ENCODE measurements at regions not wholly inside any gene's neighbourhood (a gene's known extent, or its start where the extent isn't known, plus 50 kb on each side); places are given as distances from the start of the nearest gene placed in this dataset.

DNA sequence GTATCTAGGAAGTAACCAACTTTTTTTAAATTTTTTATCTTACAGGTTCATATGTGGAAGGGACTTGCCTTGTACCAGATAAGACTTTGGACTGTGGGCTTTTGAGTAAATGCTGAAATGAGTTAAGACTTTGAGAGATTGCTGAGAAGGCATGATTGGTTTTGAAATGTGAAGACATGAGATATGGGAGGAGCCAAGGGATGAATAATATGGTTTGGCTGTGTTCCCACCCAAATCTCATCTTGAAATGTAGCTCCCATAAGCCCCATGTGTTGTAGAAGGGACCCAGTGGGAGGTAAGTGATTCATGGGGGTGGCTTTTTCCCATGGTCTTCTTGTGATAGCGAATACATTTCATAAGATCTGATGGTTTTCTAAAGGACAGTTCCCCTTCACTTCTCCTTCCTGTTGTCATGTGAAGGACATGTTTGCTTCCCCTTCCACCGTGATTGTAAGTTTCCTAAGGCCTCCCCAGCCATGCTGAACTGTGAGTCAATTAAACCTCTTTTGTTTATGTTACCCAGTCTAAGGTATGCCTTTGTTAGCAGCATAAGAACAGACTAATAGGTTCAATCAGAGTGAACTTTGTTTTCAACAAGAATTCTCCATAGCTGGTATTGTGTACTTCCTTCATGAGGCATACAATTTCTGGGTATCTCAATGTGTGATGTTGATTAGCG lies 535.6 kb upstream of the MEF2C start:
- peaks cover 0 to 6% (median 0%) of the 10 kb centered on the region in 8 donors for H3K9me3 ChIP-seq
- WGBS, 5 donors: 47 to 71% (median 59%) methylated on average over 3 of the region's 3 CpGs
- intact Hi-C loops (cut with DNase I; ENCODE audit: low total_unique reads): no loop called here
- no peaks in the 10 kb centered on the region for H3K27me3 ChIP-seq (replicated peaks in 1 of 7)
- TF ChIP-seq POLR2A (IDR thresholded peaks at IDR 0.05) (no peak), POLR2AphosphoS5 (IDR thresholded peaks at IDR 0.05) (no peak)
- TF ChIP-seq, protein P1, sequence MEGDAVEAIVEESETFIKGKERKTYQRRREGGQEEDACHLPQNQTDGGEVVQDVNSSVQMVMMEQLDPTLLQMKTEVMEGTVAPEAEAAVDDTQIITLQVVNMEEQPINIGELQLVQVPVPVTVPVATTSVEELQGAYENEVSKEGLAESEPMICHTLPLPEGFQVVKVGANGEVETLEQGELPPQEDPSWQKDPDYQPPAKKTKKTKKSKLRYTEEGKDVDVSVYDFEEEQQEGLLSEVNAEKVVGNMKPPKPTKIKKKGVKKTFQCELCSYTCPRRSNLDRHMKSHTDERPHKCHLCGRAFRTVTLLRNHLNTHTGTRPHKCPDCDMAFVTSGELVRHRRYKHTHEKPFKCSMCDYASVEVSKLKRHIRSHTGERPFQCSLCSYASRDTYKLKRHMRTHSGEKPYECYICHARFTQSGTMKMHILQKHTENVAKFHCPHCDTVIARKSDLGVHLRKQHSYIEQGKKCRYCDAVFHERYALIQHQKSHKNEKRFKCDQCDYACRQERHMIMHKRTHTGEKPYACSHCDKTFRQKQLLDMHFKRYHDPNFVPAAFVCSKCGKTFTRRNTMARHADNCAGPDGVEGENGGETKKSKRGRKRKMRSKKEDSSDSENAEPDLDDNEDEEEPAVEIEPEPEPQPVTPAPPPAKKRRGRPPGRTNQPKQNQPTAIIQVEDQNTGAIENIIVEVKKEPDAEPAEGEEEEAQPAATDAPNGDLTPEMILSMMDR (IDR thresholded peaks at IDR 0.05 in 8 of 11, conservative IDR thresholded peaks at IDR 0.05 in 3 of 11): no peak
- peak overlapping the region in 7 of 8 donors; percentile 7 to 83 (median 32) for H3K27ac ChIP-seq
- DNase-seq: no peak
- peak overlapping the region in 1 of 8 donors; percentile 10 for H3K4me3 ChIP-seq
- H3K36me3 ChIP-seq: no peaks in the 10 kb centered on the region
- peaks cover 0 to 8% (median 0%) of the 10 kb centered on the region in 6 donors for H3K4me1 ChIP-seq

- no peak for TF ChIP-seq POLR2AphosphoS5 (IDR thresholded peaks at IDR 0.05)
- no peak for TF ChIP-seq POLR2A (IDR thresholded peaks at IDR 0.05)
- TF ChIP-seq, protein P1 (IDR thresholded peaks at IDR 0.05 in 8 of 11, conservative IDR thresholded peaks at IDR 0.05 in 3 of 11): no peak
- peaks cover 0 to under 1% (median 0%) of the 10 kb centered on the region in 8 donors for H3K9me3 ChIP-seq
- H3K4me3 ChIP-seq: peak overlapping the region in 1 of 8 donors; percentile 10
- H3K27me3 ChIP-seq (replicated peaks in 1 of 7): no peaks in the 10 kb centered on the region
- H3K36me3 ChIP-seq: no peaks in the 10 kb centered on the region
- 74 to 100% (median 94%) methylated on average over 2 of the region's 2 CpGs for WGBS, 5 donors
- H3K27ac ChIP-seq: peak overlapping the region in 5 of 8 donors; percentile 31 to 83 (median 62)
- intact Hi-C loops (cut with DNase I; ENCODE audit: low total_unique reads): no loop called here
- peaks cover 0 to 8% (median 0%) of the 10 kb centered on the region in 6 donors for H3K4me1 ChIP-seq
- no peak for DNase-seq
Measured at GRCh38 chr5:89417990-89418389, 535.0 kb upstream of the MEF2C start.

- 93 to 100% (median 98%) methylated on average over 3 of the region's 3 CpGs for WGBS, 5 donors
- no peak for DNase-seq
- intact Hi-C loops (cut with DNase I; ENCODE audit: low total_unique reads): no loop called here
Measured at GRCh38 chr5:89417515-89417914, 534.5 kb upstream of the MEF2C start.

DNA sequence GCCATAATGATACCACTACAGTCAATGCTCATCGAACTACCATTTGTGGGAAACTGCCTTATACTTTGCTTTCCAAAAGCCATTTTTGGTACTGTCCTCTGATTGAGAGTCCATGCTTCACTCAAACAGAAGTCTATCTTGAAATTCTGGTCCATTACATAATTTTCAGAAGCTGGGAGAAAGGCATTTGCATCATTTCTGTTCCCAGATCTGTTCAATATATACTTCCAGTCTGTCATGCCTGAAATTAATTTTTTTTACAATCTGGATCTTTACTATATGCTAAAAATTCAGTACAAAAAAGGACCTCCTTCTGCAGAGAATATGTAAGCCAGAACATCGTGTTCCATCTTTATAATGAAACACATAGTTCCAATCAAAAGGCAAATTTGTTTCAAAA lies 528.9 kb upstream of the MEF2C start:
- Histone ChIP-seq H3K27ac (no peak overlapping the region), H3K27me3 (replicated peaks in 1 of 7) (no peaks in the 10 kb centered on the region), H3K4me1 (no peaks in the 10 kb centered on the region), H3K36me3 (no peaks in the 10 kb centered on the region), H3K9me3 (no peaks in the 10 kb centered on the region), H3K4me3 (no peak overlapping the region)
- WGBS, 5 donors: 82 to 92% (median 90%) methylated on average over 2 of the region's 2 CpGs
- no peak for DNase-seq
- TF ChIP-seq POLR2AphosphoS5 (IDR thresholded peaks at IDR 0.05) (no peak), POLR2A (IDR thresholded peaks at IDR 0.05) (no peak)
- TF ChIP-seq, protein P1 (IDR thresholded peaks at IDR 0.05 in 8 of 11, conservative IDR thresholded peaks at IDR 0.05 in 3 of 11): no peak
- intact Hi-C loops (cut with DNase I; ENCODE audit: low total_unique reads): no loop called here

More at GRCh38 chr5:89417515-89417914, 534.5 kb upstream of the MEF2C start:
- TF ChIP-seq, protein P1 (IDR thresholded peaks at IDR 0.05 in 8 of 11, conservative IDR thresholded peaks at IDR 0.05 in 3 of 11): no peak
- TF ChIP-seq POLR2AphosphoS5 (IDR thresholded peaks at IDR 0.05) (no peak), POLR2A (IDR thresholded peaks at IDR 0.05) (no peak)
- H3K36me3 ChIP-seq: no peaks in the 10 kb centered on the region
- peak overlapping the region in 2 of 8 donors; percentile 69 to 83 for H3K27ac ChIP-seq
- no peaks in the 10 kb centered on the region for H3K9me3 ChIP-seq
- no peak overlapping the region for H3K4me3 ChIP-seq
- H3K27me3 ChIP-seq (replicated peaks in 1 of 7): no peaks in the 10 kb centered on the region
- H3K4me1 ChIP-seq: peaks cover 0 to 8% (median 0%) of the 10 kb centered on the region in 6 donors

Data from spleen (tissue), 11 donors.